NCI-H526 treated with DMSO at 0.1 percent for 48 hours (cell line): ENCODE measurements at regions not wholly inside any gene's neighbourhood (a gene's known extent, or its start where the extent isn't known, plus 50 kb on each side); places are given as distances from the start of the nearest gene placed in this dataset.
"Not testable (repeated sequence)": the region's sequence is repeated elsewhere in the genome, so short reads cannot be mapped to it uniquely, and the experiment has no call there.

ENCODE experiments used
- DNase-seq: peaks from one replicate; lab custom pipeline; 2025; lab: John Stamatoyannopoulos, UW

DNA sequence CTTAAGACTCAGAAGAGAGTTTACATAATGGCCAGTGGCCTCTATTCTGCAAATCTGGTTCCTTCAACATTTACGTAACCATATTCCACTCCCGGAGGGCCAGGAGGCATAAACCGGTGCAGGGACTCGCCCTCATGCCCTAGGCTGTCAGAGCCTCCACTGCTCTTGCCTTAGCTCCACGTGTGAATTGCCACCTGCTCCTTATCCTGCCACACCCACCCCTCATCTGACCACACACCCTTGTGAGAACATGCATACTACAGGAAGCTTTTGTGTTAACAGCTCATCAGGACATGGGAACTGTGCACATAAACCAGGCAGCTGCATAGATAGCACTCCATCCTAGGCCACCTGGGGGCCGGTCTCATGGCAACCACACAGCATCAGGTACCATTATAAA, 146.7 kb upstream of the PFKP start:
- DNase-seq, result no peak

DNA sequence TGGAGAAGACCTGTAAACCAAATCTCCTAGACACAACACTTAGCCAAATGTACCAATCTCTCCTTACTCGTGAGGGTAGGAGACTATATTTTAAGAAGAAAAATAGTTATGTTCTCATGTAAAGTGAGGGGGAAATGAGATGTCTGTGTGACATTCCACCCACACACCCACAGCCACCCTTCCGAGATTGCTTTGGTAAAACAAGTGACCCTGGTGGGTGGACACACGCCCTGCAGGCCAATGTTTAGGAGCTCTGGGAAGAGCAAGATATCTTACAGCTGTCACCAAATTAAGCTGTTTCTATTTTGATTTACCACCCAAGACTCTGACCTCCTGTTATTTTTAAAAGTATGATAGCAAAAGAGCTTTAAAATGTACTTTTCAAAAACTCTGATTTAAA, 147.2 kb upstream of the PFKP start:
- no peak for DNase-seq

DNA sequence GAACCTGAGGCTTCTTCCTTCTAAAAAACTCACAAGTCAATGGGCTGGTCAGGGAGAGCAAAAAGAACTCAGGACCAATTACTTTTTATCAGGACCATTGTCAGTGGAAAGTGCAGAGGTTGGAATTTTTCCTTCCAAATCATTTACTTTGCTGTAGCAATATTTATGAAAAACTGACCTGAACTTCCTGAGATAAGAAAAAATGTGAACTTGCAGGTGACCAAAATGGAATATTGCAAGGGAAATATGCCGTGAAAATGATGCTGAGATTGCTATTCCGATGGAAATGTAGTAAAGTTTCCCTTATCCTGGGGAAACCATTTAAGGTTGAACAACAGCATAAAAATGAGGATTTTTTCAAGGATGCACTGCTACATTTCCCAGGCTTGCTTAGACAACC, 148.3 kb upstream of the PFKP start:
- no peak for DNase-seq

DNA sequence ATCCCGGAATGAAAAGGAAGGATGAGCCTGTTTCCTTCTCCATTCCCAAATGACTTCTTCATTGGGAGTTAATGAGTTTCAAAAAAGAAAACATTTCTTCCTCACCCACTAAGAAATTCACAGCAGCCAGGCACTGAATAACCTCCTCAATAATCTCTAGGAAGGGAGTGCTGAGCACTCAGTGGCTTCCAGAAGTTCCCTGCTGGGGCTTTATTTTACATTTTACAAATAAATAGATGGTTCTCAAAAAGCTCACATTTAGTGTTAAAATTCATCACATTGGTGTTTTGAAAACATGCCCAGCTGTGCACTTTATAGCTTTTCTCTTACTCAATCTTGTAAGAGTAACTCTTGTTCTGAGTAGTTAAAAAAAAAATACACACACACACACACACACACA, 148.9 kb upstream of the PFKP start:
- no peak for DNase-seq

DNA sequence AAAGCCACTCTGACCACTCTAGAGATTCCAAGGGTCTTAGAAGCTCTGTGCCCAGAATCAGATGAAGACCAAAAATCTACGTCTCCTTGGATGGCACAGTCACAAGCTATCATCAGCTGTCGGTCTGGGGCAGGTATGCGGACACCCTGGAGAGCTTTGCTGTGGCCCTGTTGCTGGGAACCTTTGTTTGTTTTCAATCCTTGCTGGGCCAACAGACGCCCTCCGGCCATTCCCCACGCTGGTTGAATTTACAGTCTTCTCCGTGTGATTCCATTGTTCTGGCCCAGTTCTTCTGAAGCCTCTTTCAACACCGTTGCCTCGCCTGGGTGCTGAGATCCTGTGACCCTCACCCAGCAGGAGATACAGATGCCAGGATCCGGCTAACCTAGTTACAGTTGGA, 149.4 kb upstream of the PFKP start:
- no peak for DNase-seq

DNA sequence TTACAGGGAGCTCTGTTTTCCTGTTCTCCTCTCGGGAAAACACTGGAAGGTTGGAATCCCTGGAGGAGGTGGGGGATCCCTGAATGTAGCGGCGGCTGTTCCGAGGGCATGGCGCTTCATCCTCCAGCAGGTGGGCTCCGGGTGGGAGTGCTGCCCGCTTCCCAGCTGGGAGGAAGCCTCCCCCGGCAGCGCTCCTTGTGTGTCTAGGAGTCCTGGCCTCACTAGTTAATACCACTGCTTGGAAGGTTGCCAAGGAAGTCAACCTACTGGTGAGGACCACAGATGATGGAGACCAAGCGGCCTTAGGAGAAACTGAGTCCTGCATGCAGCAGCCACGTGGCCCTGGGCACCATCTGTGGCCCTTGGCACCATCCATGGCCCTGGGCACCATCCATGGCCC, 151.9 kb upstream of the PFKP start:
- DNase-seq, result no peak

DNA sequence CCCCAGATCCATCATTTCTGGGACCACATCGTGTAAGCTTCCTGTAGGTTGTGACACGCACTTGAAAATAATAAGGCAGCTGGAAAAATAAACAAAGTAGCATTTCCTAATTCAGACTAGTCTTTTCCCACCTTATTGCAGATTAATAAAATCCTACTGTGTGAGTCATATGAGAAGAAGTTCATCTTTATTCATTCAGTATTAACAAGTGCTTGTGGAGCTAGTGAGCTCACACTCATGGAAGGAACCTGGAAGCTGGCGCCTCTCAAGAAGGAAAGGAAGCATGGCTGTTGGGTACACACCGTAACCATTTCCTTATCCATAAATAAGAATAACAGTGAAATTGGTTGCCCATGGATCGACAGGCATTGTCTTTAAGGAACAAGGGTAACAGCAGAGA, 152.6 kb upstream of the PFKP start:
- DNase-seq, result no peak

DNA sequence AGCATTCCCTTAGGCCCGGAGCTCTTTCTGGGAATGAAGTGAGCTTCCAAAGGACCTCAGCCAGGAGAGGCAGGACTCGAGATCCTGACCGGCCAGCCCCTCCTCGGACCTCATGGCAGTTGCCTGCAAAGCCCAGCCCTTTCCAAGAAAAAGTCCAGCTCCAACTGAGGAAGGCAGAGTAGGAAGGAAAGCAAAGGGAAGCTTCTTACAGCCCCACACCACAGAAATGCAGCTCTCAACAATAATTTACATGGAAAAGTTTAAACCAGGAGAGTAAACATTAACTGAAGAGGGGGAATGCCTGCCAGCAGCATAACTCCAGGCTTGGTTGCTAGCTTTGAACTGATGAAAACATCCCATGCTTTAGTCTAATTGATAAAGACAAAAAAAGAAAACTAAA, 153.9 kb upstream of the PFKP start:
- no peak for DNase-seq

DNA sequence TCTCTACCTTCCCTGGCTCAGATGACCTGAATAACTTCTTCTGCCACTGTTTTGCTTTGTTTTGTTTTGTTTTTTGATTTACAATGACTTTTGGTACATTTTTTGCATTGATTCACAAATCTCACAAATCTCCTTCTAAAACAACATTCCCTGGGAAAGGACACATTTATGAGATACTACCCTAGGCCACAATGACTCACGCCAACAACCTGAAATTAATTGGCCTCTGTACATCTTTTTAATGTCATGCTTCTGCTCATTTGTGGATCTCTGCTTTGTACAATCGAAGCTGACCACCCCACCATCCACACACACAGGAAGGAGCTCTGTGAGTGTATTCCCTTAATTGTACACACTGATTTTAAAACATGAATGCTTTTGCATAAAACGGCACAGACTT, 156.7 kb upstream of the PFKP start:
- no peak for DNase-seq

DNA sequence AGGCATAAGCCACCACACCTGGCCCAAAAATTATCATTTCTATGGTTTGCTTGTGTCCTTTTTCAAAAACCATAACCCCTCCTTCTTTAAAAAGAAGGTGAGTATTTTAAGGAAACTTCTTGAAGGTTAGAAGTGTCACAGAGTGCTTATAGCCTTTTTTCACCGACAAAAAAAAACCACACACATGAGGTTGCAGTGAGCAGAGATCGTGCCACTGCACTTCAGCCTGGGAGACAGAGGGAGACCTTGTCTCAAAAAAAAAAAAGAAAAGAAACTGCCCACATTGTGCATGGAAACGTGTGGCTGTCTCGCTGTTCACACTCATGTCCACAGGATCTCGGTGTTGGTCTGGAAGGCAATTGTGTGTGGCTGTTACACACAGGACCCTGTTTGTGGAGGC, 157.4 kb upstream of the PFKP start:
- no peak for DNase-seq

DNA sequence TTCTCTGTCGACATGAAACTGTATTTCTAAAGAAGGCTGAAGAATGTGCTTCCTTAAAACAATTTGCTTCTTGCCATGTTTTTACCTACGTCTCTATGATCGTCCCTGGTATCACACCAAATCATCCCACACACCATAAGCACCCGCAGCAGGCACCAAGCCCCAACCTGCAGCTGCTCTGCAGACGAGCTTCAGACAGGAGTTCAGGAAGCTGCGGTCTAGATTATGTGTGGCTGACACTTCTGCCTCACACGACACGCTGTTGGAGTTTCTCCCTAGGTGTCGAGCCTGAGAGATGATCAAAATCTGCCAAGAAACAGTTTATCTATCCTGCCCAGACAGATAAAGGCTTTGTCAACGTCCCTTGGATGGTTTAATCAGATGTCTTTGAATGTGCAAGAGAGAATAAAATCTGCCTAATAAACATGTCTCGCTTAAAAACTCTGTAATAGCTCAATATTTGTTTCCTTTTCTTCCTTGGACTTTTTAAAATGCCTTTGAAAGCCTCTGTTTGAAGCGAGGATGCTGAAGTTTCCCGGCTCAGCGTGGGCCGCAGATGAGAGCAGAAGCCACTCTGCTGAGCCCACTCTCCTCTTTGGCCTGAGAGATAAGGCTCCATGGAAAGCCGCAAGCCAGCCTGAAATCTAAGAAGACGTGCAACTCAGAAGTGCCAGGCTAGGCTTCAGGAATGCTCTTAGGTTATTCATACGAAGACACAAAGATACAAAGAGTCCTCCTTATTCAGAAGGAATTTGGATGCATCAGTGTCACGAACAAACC, 158.3 kb upstream of the PFKP start:
- DNase-seq, result no peak

DNA sequence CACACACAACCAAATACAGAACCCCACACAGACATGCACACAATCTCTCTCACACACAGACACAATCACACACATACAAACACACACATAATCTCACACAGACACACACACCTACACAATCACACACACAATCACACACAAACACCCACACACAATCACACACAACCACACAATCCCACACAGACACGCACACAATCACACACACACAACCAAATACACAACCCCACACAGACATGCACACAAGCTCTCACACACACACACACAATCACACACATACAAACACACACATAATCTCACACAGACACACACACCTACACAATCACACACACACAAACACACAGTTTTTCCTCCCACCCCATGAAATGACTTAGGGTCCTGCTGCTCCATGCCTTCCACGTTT, 160.4 kb upstream of the PFKP start:
- no peak for DNase-seq

DNA sequence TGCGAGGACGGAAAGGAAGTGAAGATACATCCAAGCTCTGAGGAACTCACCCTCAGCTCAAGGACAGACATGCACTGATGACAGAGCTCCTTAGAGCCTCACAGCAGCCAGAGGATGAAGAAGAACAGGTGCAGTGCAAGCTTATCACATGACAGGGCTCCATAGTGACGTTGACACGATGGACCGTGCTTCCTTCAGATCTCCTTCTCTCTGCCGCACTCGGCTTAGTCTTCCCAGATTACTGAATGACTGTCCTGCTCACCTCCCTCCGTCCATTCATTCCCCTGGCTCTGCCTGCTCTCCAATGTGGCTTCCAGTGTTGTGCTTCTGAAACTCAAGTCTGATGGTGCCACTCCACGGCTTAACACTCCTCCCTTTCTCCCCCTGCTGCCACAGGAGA, 161.5 kb upstream of the PFKP start:
- DNase-seq, result no peak

DNA sequence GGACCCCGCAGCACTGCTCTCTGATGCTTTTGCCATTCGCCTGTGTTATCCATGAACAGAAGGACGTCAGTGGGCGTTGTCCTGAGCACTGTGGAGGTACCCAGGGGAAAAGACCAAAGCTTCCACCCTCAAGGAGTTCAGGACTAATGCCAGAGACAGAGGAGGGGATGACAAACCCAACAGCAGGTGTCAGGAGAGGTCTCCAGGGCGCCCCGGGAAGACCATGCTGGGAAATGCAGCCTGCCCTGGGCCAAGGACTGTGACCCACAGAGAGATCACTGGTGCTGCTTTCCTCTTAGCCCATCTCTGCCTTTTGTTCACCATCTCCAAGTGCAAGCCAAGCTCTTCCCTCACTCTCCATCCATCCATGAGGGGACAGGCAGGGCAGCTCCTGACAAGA, 166.8 kb upstream of the PFKP start:
- no peak for DNase-seq

DNA sequence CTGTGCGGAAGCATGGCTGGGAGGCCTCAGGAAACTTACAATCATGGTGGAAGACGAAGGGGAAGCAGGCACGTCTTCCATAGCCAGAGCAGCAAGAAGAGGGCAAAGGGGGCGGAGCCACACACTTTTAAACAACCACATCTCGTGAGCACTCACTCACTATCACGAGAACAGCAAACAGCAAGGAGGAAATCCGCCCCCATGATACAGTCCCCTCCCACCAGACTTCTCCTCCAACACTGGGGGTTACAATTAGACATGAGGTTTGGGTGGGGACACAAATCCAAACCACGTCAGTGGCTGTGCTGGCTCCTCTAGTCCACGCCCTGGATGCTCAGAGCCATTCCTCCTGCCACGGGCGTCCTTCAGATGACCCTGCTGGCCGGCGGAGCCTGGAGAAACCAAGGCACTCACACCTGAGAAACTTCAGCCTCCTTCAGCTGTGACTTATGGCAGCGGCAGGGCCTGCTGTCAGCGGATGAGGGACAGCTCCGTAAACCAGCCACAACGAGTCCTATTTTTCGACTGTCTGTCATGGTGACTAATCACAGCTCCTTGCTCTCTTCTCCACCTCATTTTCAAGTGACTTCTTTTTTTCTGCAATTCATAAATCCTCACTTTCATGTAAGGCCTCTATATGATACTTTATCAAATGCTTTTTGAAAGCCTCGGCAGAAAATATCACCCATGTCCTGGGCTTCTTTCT, 167.9 kb upstream of the PFKP start:
- no peak for DNase-seq

DNA sequence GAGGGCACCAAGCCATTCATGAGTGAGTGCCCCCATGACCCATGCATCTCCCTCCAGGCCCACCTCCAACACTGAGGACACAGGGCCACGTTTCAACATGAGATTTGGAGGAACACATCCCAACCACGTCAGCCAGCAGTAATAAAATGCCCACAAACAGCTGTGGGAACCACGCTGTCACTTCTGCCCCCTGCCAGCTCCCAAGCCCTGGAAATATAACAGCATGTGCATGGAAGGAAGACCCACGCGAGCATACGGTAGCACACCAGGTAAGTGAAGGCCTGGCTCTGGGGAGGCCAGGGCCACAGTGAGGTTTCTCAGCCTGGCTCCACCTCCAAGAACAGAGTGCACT, 168.9 kb upstream of the PFKP start:
- DNase-seq, result no peak

DNA sequence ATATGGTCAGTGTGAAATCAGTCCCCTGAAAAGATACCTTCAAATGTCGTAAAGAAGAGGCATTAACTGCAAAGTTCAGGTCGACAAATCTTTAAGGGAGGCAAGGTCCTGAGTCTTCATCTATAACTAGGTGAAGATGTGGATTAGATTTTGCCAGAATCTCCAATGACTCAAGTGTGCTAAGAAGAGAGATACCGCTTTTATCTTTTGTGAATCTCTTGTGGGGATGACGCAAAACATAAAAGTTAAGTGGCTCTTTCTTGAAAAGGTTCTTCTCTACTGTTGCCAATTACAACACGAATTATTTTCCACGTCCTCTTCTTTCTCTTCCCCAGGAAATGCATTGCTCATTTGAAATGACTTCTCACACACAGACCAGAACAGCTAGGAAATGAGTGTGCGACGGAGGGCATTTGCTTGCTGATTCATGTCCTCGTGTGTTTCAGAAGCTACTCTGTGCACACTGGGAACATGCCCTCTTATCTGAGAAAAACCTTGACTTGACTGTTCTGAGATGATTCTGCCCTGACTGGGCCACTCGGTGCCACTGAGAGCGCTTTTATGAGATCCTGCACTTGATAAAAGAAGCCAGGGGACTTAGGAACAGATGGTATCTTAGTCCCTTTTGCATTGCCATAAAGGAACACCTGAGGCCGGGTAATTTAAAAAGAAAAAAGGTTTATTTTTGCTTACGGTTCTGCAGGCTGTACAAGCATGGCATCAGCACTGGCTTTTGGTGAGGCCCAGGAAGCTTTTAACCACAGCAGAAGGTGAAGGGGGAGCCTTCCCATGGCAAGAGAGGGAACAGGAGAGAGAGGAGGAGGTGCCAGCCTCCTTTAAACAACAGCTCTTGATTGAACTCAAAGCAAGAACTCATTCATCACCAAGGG, 169.5 kb upstream of the PFKP start:
- DNase-seq, result no peak

DNA sequence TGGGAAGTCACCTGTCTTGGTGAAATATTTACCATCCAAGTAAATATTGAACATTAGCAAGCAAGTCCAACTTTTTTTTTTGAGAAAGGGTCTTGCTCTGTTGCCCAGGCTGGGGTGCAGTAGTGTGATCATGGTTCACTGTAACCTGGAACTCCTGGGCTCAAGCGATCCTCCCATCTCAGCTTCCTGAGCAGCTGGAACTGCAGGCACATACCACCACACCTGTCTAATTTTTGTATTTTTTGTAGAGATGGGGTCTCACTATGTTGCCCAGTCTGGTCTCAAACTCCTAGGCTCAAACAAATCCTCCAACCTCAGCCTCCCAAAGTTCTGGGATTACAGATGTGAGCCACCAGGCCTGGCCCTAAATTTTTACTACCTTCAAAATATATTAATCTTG, 171.0 kb upstream of the PFKP start:
- DNase-seq, result not testable (repeated sequence)

DNA sequence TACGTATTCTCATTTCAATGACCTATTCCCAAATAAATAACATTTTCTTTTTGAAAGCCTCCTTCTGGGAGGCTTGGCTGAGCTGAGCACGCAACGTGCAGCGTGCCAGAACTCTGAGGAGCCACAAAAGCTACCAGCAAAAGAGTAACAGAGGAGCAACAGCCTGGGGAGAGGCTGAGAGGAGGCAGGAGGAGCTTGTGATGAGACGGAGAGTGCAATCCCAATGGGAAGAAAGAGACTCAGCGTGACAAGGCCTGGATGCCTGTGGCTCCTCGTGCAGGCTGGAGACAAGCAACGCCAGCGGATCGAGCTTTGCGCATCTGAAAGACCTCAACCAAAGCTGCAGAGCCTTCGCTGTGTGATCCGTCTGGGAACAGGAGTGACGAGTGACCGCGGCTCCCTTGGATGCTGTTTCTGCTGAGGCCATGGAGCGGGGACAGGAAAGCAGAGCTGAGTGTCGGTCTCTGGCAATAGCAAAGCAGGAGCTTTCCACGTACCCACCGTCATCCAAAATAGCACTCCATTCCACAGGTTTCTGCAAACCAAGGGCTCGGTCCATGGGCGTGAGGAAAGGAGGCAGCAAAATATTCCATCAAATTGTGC, 171.7 kb upstream of the PFKP start:
- no peak for DNase-seq

DNA sequence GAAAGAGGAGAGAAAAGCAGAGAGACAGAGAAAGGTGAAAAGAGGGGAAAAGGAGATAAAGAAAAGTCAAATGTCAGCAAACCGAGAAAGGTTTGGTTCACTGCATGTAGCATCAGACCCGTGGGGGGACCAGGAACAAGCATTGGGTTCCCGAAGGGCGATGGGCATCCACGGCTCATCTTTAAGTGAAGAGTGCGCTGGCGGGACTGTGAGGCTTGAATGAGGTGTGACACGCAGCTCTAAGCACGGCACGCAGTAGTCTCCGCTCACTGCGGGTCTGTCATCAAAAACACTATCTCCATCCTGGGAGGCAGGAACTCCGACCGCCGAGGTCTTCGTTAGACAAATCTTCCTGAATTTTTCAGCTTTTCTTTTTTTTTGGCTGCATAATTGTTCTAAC, 173.4 kb upstream of the PFKP start:
- no peak for DNase-seq

DNA sequence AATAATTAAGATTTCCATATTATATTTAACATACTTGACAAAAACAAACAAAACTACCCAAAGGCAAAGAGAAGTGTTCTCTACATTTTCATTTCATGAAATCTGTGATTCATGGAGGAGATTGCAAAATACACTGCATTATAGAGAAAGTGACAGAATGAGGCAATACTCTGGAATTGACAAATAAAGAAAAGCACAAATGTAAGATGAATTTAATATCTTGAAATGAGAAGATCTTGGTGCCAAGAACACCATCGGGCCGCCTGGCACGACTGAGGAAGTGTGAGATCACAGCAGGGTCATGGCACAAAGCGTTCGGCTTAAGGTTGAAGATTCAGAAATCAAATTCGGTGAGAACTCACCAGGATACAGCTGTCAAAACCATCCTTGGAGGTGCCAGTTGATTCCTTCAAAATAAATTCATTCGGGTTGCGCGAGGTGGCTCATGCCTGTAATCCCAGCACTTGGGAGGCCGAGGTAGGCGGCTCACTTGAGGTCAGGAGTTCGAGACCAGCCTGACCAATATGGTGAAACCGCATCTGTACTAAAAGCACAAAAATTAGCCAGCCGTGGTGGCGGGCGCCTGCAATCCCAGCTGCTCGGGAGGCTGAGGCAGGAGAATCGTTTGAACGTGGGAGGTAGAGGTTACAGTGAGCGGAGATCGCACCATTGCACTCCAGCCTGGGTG, 174.0 kb upstream of the PFKP start:
- no peak for DNase-seq

DNA sequence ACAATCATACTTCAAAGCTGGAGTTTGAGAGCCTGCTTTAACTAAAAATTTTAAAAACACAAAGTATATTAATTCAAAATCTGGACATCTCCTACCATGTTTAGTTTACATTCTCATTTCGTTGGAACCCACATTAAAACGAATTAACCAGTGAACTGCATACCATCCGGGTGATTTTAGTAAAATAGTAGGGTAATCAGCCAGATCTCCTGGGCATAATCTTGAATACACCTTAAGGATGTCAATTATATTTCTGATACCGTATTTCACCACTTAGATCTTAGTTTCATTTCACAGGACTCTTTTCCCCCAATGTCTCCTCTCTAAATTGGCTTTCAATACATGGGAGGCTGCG, 175.6 kb upstream of the PFKP start:
- DNase-seq, result no peak
